Muscle of back (tissue), 3 donors: ENCODE measurements at regions not wholly inside any gene's neighbourhood (a gene's known extent, or its start where the extent isn't known, plus 50 kb on each side); places are given as distances from the start of the nearest gene placed in this dataset.
A peak's percentile ranks its signal among the peaks of the same experiment; 100 is the strongest.

Experiments
- DNase-seq, 3 donors: peaks; one replicate each; pipeline versions ENCODE4 v3.0.0 to v3.0.0-alpha.2; 2013

DNA sequence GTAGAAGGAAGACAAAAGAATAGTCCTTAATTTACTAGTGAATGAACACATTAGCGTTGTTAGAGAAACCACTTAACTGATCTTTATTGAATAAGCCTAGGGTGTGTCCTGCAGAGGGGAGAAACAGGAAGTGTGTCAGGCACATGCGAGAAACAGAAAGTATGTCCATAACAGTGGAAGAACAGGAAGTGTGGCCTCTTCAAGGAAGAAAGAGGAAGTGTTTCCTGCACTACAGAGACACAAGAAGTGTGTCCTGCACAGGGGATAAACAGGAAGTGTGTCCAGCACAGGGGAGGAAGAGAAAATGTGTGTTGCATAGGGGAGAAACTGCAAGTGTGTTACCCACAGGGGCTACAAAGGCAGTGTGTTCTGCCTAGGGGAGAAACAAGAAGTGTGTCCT, 539.6 kb upstream of the PRKX start:
- DNase-seq = no peak

GRCh38 chrX:4249401-4249800, 536.0 kb upstream of the PRKX start:
- no peak for DNase-seq

DNA sequence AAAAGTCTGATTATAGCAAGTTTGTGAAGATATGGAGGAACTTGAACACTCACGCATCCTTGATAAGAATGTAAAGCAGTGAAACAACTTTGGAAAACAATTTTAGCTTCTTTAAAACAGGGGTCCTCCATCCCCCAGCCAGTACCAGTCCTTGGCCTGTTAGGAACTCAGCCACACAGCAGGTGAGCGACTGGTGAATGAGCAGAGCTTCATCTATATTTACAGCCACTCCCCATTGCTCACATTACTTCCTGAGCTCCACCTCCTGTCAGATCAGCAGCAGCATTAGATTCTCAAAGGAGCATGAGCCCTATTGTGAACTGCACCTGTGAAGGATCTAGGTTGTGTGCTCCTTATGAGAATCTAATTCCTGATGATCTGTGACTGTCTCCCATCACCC, 530.3 kb upstream of the PRKX start:
- DNase-seq = no peak

GRCh38 chrX:4240541-4241194, 527.2 kb upstream of the PRKX start:
- DNase-seq = no peak

- no peak for DNase-seq
These were observed 526.4 kb upstream of the PRKX start for GRCh38 chrX:4239650-4240540.

DNA sequence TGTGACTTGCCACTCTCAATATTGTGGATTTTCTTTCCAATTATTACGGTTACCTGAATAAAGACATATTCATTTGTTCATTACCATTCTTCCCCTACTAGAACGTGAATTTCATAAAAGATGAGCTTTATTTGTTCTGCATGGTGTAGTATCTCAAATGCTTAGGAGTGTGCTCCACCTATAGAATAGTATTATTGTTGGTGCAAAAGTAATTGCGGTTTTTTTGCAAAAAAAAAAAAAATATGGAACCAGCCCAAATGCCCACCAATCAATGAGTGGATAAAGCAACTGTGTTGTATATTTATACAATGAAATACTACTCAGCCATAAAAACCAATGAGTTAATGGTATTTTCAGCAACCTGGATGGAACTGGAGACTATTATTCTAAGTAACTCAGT, 525.5 kb upstream of the PRKX start:
- no peak for DNase-seq

GRCh38 chrX:4225086-4225485, 511.6 kb upstream of the PRKX start:
- DNase-seq = peak in 1 of 3 donors; percentile 2

DNA sequence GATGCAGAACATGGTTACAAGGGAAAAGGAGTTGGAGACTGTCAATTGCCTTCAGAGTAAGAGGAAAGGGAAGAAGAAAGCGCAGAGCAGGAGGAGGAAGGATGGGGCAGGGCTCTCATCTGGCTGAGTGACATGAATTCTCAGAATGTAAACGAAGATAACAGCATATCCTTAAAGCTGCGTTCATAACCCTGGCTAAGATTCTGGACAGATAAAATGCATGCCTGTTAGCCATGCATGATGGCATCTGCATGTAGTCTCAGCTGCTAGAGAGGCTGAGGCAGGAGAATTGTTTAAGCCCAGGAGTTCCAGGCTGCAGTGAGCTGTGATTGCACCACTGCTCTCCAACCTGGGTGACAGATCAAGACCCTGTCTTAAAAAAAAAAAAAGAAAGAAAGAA, 493.5 kb upstream of the PRKX start:
- DNase-seq = no peak

DNA sequence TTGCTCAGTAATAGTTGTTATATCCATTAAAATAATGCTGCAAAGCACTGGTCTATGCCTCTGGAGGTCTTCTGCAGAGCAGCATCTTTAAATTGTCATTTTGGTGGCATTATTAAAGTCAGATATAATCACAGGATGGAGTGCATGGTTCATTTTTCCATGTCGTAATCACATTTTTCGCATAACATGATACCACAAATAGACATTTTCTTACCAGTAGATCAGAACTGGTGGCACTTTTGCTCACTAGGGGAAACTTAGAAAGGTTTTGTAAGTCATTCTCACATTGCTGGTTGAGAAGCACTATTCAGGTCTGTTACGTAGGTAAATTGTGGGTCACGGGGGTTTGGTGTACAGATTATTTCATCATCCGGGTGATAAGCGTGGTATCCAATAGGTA, 484.5 kb upstream of the PRKX start:
- DNase-seq = no peak

DNA sequence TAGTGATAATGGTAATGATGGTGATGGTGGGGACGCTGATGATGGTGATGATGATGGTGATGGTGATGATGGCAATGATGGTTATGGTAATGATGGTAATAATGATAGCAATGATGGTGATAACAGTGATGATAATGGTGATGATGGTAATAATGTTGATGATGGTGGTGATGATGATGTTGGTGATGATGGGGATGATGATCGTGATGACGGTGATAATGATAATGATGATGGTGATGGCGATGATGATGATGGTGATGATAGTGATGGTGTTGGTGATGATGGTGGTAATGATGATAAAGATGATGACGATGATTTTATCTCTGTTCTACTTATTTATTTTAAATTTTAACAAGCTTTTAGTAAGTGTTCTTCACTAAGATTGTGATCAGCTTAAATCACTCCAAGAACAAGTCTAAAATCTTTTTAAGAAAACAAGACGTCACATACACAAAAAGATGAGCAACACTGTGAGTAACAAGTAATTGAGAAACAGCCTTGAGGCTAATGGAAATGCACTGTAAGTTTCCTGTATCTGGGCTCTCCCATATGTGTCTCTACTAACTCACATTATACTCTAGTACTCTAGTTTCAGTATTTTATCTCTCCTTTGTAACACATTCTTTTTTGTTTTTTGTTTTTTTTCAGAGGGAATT, 480.2 kb upstream of the PRKX start:
- no peak for DNase-seq

GRCh38 chrX:4186331-4186730, 472.9 kb upstream of the PRKX start:
- DNase-seq = no peak

GRCh38 chrX:4185086-4185485, 471.6 kb upstream of the PRKX start:
- DNase-seq = no peak

DNA sequence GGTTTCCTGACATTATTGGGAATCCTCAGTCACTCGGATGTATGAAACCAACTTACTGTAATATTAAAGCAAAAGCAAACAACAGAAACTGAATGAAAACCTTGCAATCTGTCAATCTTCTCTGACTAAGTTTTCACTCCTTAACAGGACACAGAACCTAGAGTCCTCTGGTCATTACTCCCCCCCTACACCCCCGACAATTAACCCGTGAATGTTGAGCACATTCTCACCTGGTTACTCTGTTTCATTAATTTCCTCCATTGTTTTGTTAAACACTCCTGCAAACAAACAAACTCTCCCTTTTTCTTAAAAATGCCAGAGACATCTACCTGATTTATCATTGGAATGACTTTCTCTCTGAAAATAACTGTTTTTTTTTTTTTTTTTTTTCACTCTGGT, 469.0 kb upstream of the PRKX start:
- no peak for DNase-seq

DNA sequence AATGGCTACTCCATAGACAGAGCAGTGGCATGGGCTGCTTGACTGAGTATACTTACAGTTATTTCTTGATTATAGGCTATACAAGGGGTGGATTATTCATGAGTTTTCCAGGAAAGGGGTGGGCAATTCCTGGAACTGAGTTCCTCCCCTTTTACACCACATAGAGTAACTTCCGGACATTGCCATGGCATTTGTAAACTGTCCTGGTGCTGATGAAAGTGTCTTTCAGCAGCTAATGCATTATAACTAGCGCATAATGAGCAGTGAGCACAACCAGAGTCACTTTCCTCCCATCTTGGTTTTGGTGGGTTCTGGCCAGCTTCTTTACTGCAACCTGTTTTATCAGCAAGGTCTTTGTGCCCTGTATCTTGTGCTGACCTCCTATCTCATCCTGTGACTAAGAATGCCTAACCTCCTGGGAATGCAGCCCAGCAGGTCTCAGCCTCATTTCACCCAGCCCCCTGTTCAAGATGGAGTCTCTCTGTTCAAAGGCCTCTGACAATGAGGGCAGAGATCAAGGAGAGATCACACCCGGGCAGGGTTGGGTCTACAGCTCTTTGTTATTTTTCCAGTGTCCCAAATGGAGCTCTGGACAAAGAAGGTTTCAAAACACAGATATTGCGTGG, 468.4 kb upstream of the PRKX start:
- DNase-seq = no peak

- no peak for DNase-seq
These were observed 465.6 kb upstream of the PRKX start for GRCh38 chrX:4179031-4179430.

DNA sequence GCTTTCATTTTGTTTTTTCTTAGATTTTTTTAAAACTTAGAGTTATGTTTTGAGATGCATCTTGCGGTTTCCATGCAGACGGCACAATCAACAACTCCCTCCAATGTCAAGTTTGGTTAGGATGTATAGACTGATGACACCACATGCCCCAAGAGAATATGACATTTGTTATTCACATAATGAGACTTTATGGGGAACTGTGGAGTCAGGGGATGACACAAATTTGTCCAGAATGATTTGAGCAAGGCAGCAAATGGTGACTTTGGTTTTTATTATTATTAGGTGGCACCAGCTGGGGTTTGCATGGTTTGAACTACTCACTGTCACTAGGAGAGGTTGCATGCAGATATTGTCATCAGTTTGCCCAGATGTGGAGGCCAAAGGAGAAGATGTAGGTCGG, 461.8 kb upstream of the PRKX start:
- no peak for DNase-seq

- DNase-seq = no peak
These were observed 460.3 kb upstream of the PRKX start for GRCh38 chrX:4173743-4174142.

GRCh38 chrX:4151798-4152197, 438.3 kb upstream of the PRKX start:
- no peak for DNase-seq

- no peak for DNase-seq
These were observed 436.8 kb upstream of the PRKX start for GRCh38 chrX:4150259-4150658.

DNA sequence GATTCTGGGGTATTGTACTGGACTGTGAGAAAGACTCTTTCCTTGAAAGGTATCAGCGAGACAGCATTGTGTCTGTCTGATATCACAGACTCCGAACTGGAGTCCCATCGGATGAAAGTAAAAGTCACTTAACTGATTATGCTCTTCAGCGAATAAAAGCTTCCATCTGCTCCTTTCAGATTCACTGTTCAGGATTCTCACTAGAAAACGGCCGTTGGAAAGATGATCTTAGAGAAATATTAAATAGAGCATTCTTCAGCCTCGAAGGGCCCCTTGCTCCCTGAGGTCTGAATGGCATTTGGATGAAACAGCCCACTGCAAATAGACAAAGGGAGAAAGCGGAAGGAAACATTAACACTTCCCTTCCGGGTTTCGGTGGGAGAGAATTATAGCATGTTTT, 416.2 kb upstream of the PRKX start:
- no peak for DNase-seq

- no peak for DNase-seq
These were observed 405.4 kb upstream of the PRKX start for GRCh38 chrX:4118666-4119530.

DNA sequence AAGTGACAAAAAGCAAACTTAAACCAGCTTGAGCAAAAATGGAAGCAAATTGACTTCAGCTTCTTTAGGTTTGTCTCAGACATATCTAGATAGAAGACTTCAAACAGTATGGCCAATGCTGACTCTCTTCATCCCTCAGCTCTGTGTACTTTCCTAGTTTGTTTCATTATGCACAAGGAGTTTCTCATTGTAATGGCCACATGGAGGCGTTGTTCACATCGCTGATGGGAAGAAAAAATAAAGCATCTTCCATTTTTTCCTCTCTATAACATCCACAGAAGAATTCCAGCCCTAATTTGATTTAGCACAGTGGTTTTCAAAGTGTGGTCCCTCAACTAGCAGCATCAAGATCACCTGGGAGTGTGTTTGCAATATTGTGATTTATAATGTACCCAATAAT, 397.5 kb upstream of the PRKX start:
- no peak for DNase-seq
